Peyer's patch (tissue), 4 donors: ENCODE measurements at regions not wholly inside any gene's neighbourhood (a gene's known extent, or its start where the extent isn't known, plus 50 kb on each side); places are given as distances from the start of the nearest gene placed in this dataset.

Source experiments
- DNase-seq, 3 donors: peaks; one replicate each; pipeline ENCODE4 v3.0.0-alpha.2; 2017 to 2019
- H3K27ac ChIP-seq, 4 donors: fragments of 200-600 bp; sonication (generic); one replicate each; pipeline ENCODE4 v1.5.1; 2016 to 2019
- H3K27me3 ChIP-seq, 2 donors: fragments of 200-600 bp; sonication (generic); one replicate each; pipeline ENCODE4 v1.5.1; 2019
- H3K36me3 ChIP-seq, 3 donors: fragments of 200-600 bp; sonication (generic); one replicate each; pipeline ENCODE4 v1.5.1; 2016 to 2019
- H3K4me1 ChIP-seq, 4 donors: fragments of 200-600 bp; sonication (generic); one replicate each; pipeline ENCODE4 v1.5.1; 2016 to 2019
- H3K4me3 ChIP-seq, 4 donors: fragments of 200-600 bp; sonication (generic); 1 replicate in 3 of 4; 2 replicates in 1 of 4; pipeline ENCODE4 v1.5.1; 2016 to 2019; ENCODE audit warnings: mild to moderate bottlenecking in 1 of 4
- H3K9me3 ChIP-seq, 4 donors: fragments of 200-600 bp; sonication (generic); one replicate each; pipeline ENCODE4 v1.5.1; 2016 to 2019; ENCODE audit warnings: mild to moderate bottlenecking in 1 of 4
- CTCF ChIP-seq, 6 experiments: fragments of 450-650 bp in 4 of 6; fragments of 200-600 bp in 2 of 6; sonication (generic) in 1 of 6; IDR thresholded peaks; one replicate each; pipeline ENCODE4 v1.5.1; 2017 to 2019; ENCODE audit warnings: antibody characterized with exemption in 6 of 6, mild to moderate bottlenecking in 3 of 6, moderate library complexity in 1 of 6
- POLR2A ChIP-seq, 2 donors: fragments of 450-650 bp; IDR thresholded peaks; one replicate each; pipeline ENCODE4 v1.5.1; 2017; ENCODE audit warnings: antibody characterized with exemption in 2 of 2, mild to moderate bottlenecking in 2 of 2, moderate library complexity in 2 of 2

GRCh38 chr10:78502210-78502936, 468.7 kb downstream of the RPS24 start:
- Histone ChIP-seq H3K27me3 (no peaks in the 10 kb centered on the region), H3K4me1 (no peaks in the 10 kb centered on the region), H3K27ac (no peak overlapping the region), H3K36me3 (no peaks in the 10 kb centered on the region), H3K4me3 (no peak overlapping the region), H3K9me3 (no peaks in the 10 kb centered on the region)
- no peak for TF ChIP-seq POLR2A (IDR thresholded peaks at IDR 0.05)
- no peak for TF ChIP-seq CTCF (IDR thresholded peaks at IDR 0.05)
- no peak for DNase-seq

- Histone ChIP-seq H3K27me3 (no peaks in the 10 kb centered on the region), H3K4me3 (no peak overlapping the region), H3K36me3 (no peaks in the 10 kb centered on the region), H3K9me3 (no peaks in the 10 kb centered on the region), H3K27ac (no peak overlapping the region), H3K4me1 (no peaks in the 10 kb centered on the region)
- no peak for DNase-seq
- TF ChIP-seq CTCF (IDR thresholded peaks at IDR 0.05) (no peak), POLR2A (IDR thresholded peaks at IDR 0.05) (no peak)
Measured at GRCh38 chr10:78504181-78504580, 470.5 kb downstream of the RPS24 start.

DNA sequence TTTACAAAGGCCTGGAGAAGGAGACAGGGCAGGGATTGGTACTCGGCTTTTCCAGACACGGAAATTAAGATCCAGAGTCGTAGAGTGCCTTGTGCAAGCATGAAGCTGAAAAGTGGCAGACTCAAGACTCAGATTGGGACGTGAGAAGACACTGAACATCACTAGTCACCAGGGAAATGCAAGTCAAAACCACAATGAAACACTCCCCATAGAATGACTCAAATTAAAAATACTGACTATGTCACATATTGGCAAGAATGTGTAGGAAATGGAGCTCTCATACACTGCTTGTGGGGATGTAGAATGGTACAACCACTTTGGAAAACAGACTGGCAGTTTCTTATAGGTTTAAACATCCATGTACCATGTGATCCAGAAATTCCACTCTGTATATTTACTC, 472.0 kb downstream of the RPS24 start:
- no peak overlapping the region for H3K27ac ChIP-seq
- no peaks in the 10 kb centered on the region for H3K4me1 ChIP-seq
- no peak overlapping the region for H3K4me3 ChIP-seq
- H3K9me3 ChIP-seq, result no peaks in the 10 kb centered on the region
- no peaks in the 10 kb centered on the region for H3K36me3 ChIP-seq
- H3K27me3 ChIP-seq, result no peaks in the 10 kb centered on the region
- no peak for TF ChIP-seq POLR2A (IDR thresholded peaks at IDR 0.05)
- TF ChIP-seq CTCF (IDR thresholded peaks at IDR 0.05), result no peak
- DNase-seq, result no peak

- DNase-seq, result no peak
- Histone ChIP-seq H3K36me3 (no peaks in the 10 kb centered on the region), H3K27me3 (no peaks in the 10 kb centered on the region), H3K27ac (peak overlapping the region in 1 of 4 donors; percentile 66), H3K4me1 (no peaks in the 10 kb centered on the region), H3K9me3 (no peaks in the 10 kb centered on the region), H3K4me3 (no peak overlapping the region)
- TF ChIP-seq POLR2A (IDR thresholded peaks at IDR 0.05) (no peak), CTCF (IDR thresholded peaks at IDR 0.05) (no peak)
Measured at GRCh38 chr10:78506614-78507013, 473.0 kb downstream of the RPS24 start.

- DNase-seq, result no peak
- Histone ChIP-seq H3K9me3 (no peaks in the 10 kb centered on the region), H3K27ac (peak overlapping the region in 1 of 4 donors; percentile 66), H3K4me1 (no peaks in the 10 kb centered on the region), H3K4me3 (no peak overlapping the region), H3K27me3 (no peaks in the 10 kb centered on the region), H3K36me3 (no peaks in the 10 kb centered on the region)
- TF ChIP-seq CTCF (IDR thresholded peaks at IDR 0.05), result no peak
- TF ChIP-seq POLR2A (IDR thresholded peaks at IDR 0.05), result no peak
Measured at GRCh38 chr10:78507510-78508160, 474.0 kb downstream of the RPS24 start.
